HG03060 (cell line): ENCODE measurements at regions not wholly inside any gene's neighbourhood (a gene's known extent, or its start where the extent isn't known, plus 50 kb on each side); places are given as distances from the start of the nearest gene placed in this dataset.

Experiments used
- ATAC-seq: cut with Tn5 transposase; IDR thresholded peaks from one replicate; pipeline ENCODE4 v1.9.1; 2021; ENCODE audit warnings: low read depth, moderate number of reproducible peaks; ENCODE audit not compliant: unreplicated experiment

- ATAC-seq, result no peak
Measured at GRCh38 chr11:112794331-112794846, 166.8 kb upstream of the NCAM1 start.

GRCh38 chr11:112795142-112795815 is 165.9 kb upstream of the NCAM1 start:
- ATAC-seq, result no peak

GRCh38 chr11:112795911-112796649 is 165.1 kb upstream of the NCAM1 start:
- no peak for ATAC-seq

GRCh38 chr11:112797092-112797491 is 164.1 kb upstream of the NCAM1 start:
- ATAC-seq, result no peak

GRCh38 chr11:112797648-112798293 is 163.4 kb upstream of the NCAM1 start:
- no peak for ATAC-seq

- no peak for ATAC-seq
Measured at GRCh38 chr11:112801025-112801816, 160.0 kb upstream of the NCAM1 start.

- no peak for ATAC-seq
Measured at GRCh38 chr11:112801817-112802088, 159.5 kb upstream of the NCAM1 start.

GRCh38 chr11:112805658-112806057 is 155.6 kb upstream of the NCAM1 start:
- no peak for ATAC-seq

GRCh38 chr11:112806256-112806655 is 155.0 kb upstream of the NCAM1 start:
- ATAC-seq, result no peak

- no peak for ATAC-seq
Measured at GRCh38 chr11:112806876-112807275, 154.3 kb upstream of the NCAM1 start.

GRCh38 chr11:112809429-112809828 is 151.8 kb upstream of the NCAM1 start:
- ATAC-seq, result no peak

- no peak for ATAC-seq
Measured at GRCh38 chr11:112810951-112811350, 150.3 kb upstream of the NCAM1 start.

GRCh38 chr11:112811783-112812182 is 149.4 kb upstream of the NCAM1 start:
- no peak for ATAC-seq

GRCh38 chr11:112812729-112813128 is 148.5 kb upstream of the NCAM1 start:
- ATAC-seq, result no peak

- ATAC-seq, result no peak
Measured at GRCh38 chr11:112814168-112814567, 147.1 kb upstream of the NCAM1 start.

GRCh38 chr11:112817376-112817775 is 143.8 kb upstream of the NCAM1 start:
- ATAC-seq, result no peak

- ATAC-seq, result no peak
Measured at GRCh38 chr11:112822478-112823274, 138.5 kb upstream of the NCAM1 start.

- ATAC-seq, result no peak
Measured at GRCh38 chr11:112826026-112826425, 135.2 kb upstream of the NCAM1 start.

- no peak for ATAC-seq
Measured at GRCh38 chr11:112826788-112827187, 134.4 kb upstream of the NCAM1 start.

- no peak for ATAC-seq
Measured at GRCh38 chr11:112828421-112828820, 132.8 kb upstream of the NCAM1 start.
